ENCODE measurements at regions not wholly inside any gene's neighbourhood (a gene's known extent, or its start where the extent isn't known, plus 50 kb on each side); places are given as distances from the start of the nearest gene placed in this dataset.
"Not testable (repeated sequence)": the region's sequence is repeated elsewhere in the genome, so short reads cannot be mapped to it uniquely, and the experiment has no call there.

DNA sequence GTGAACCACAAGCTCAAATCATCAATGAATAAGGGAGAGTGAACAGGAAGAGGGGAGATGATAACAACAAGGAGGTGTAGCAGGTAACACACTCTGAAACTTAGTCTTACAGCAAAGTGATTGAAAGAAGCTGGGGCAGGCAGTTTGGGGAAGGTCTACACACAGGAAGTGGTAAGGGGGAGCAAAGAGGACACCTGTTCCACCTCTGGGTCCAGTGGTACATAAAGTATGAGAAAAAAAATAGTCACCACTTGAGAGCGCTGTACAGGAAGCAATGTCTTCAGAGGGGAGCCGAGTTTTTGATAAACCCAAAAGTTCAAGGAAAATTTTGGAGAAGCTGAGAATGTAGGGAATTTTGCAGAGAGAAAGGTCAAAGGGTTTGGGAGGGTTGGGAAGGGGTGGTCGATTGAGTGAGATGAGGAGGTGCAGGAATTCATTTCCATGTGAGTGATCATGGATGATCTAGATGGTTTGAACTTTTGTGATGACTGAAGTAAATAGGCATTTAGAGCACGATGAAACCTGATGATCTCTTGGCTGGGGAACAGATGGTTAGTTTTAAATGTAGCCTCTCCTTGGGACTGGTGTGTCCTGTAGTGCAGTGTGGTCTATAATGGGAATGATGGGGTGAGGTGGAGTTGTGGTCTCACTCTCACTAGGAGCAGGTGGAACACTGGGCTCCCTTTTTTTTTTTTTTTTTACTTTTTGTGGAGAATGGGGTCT, 142.0 kb downstream of the RBMX2 start:
- ATAC-seq (no peak), DNase-seq (no peak)
- no peaks in the 10 kb centered on the region for H3K27me3 ChIP-seq
- H3K9me3 ChIP-seq, result no peaks in the 10 kb centered on the region
- TF ChIP-seq, protein P1, sequence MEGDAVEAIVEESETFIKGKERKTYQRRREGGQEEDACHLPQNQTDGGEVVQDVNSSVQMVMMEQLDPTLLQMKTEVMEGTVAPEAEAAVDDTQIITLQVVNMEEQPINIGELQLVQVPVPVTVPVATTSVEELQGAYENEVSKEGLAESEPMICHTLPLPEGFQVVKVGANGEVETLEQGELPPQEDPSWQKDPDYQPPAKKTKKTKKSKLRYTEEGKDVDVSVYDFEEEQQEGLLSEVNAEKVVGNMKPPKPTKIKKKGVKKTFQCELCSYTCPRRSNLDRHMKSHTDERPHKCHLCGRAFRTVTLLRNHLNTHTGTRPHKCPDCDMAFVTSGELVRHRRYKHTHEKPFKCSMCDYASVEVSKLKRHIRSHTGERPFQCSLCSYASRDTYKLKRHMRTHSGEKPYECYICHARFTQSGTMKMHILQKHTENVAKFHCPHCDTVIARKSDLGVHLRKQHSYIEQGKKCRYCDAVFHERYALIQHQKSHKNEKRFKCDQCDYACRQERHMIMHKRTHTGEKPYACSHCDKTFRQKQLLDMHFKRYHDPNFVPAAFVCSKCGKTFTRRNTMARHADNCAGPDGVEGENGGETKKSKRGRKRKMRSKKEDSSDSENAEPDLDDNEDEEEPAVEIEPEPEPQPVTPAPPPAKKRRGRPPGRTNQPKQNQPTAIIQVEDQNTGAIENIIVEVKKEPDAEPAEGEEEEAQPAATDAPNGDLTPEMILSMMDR (IDR thresholded peaks at IDR 0.05), result no peak
- no peaks in the 10 kb centered on the region for H3K36me3 ChIP-seq
- H3K4me3 ChIP-seq, result no peak overlapping the region
- no peaks in the 10 kb centered on the region for H3K4me1 ChIP-seq
- H3K27ac ChIP-seq, result no peak overlapping the region
- intact Hi-C loops (cut with DNase I), result no loop called here

DNA sequence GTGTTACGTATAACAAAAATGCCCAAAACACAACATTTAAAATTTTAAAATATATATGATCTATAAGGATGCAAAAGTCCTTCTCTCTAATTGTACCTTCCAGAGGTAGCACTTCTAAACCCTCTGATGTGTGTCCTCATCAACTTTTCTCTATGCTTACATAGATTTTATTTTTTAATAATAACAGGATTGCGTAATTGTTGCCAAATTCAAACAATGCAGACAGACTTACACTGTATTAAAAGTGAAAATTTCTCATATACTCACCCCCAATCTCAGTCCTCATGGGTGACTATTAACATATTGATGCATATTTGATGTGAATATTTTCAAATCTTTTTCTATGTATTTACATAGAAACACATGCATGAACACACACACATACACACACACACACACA, 144.0 kb downstream of the RBMX2 start:
- no peak overlapping the region for H3K27ac ChIP-seq
- TF ChIP-seq, protein P1 (IDR thresholded peaks at IDR 0.05), result no peak
- H3K36me3 ChIP-seq, result no peaks in the 10 kb centered on the region
- no peak overlapping the region for H3K4me3 ChIP-seq
- no peaks in the 10 kb centered on the region for H3K27me3 ChIP-seq
- no peak for DNase-seq
- H3K9me3 ChIP-seq, result no peaks in the 10 kb centered on the region
- intact Hi-C loops (cut with DNase I), result no loop called here
- no peak for ATAC-seq
- H3K4me1 ChIP-seq, result no peaks in the 10 kb centered on the region

DNA sequence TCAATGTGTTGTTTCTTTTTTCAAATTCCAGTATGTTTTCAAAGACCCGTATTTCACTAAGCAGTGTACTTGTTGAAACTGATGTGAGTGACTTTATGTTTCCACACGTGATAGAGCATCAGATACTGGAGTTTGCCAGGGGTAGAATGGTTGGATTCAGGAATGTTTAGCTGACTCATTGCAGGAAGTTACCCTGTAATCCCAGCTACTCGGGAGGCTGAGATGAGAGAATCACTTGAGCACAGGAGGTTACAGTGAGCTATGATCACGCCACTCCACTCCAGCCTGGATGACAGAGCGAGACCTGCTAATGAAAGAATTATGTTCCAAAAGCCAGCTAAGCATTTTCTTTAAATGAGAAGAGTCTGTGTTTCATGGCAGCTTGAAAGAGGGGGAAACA, 147.6 kb downstream of the RBMX2 start:
- ATAC-seq; H3K4me3 ChIP-seq; DNase-seq; H3K27me3 ChIP-seq; H3K27ac ChIP-seq; H3K36me3 ChIP-seq; H3K9me3 ChIP-seq; intact Hi-C loops (cut with DNase I); H3K4me1 ChIP-seq: not testable (repeated sequence)

GRCh38 chrX:130550351-130550750, 148.6 kb downstream of the RBMX2 start:
- Histone ChIP-seq H3K4me1 (no peaks in the 10 kb centered on the region), H3K4me3 (no peak overlapping the region), H3K27ac (no peak overlapping the region), H3K36me3 (no peaks in the 10 kb centered on the region), H3K9me3 (no peaks in the 10 kb centered on the region), H3K27me3 (no peaks in the 10 kb centered on the region)
- TF ChIP-seq, protein P1 (IDR thresholded peaks at IDR 0.05), result no peak
- DNase-seq (no peak), ATAC-seq (no peak)
- intact Hi-C loops (cut with DNase I), result no loop called here

DNA sequence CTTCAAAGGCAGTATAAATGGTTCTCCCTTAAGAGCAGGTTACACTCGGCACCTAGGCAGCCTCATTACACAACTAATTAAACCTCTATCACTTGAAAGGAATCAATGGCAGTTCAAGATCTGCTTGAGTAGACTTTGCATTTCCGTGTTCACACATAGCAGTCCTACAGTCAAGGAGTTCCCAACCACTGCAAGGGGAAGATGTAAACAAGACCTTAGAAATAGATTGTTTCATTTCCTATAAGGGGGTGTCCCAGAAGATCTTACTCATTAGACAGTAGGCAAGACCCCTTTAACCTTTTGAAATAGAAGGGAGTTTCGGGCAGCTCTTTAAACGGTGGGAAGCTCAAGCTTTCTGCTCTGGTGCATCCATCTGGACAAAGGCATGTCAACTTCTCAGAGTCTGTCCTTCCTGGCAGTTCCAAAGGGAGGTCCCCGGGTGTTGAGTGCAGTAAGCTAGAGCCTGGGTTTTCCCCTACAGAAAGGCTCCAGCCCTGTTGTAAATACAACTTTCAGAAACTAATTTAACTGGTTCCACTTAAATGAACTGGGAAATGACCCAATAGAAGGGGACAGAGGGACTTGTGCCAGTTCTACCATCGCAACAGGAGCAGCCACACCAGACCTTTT, 150.8 kb downstream of the RBMX2 start:
- no peak overlapping the region for H3K4me3 ChIP-seq
- intact Hi-C loops (cut with DNase I), result no loop called here
- H3K4me1 ChIP-seq, result no peaks in the 10 kb centered on the region
- ATAC-seq, result no peak
- H3K27ac ChIP-seq, result no peak overlapping the region
- TF ChIP-seq, protein P1 (IDR thresholded peaks at IDR 0.05), result no peak
- no peaks in the 10 kb centered on the region for H3K27me3 ChIP-seq
- no peaks in the 10 kb centered on the region for H3K36me3 ChIP-seq
- no peak for DNase-seq
- no peaks in the 10 kb centered on the region for H3K9me3 ChIP-seq

DNA sequence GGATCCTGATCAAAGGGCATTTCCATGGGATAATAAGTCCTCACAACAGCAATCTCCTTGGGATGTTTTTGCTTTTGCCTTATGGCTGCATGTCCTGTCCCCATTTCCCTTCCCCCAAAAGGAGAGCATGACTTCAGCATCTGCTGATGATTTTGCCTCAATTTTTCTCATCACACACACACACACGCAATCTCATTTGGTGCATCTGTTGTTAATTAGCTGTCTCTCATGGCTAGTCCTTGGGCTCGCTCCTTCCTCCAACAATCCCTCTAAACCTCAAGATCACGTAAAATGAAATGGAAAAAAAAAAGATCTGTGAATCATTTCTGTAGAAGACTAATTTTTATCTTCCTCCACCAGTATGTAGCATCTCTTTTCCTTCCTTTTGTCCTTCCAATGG, 153.6 kb downstream of the RBMX2 start:
- intact Hi-C loops (cut with DNase I), result no loop called here
- DNase-seq (no peak), ATAC-seq (no peak)
- H3K27me3 ChIP-seq, result no peaks in the 10 kb centered on the region
- TF ChIP-seq, protein P1 (IDR thresholded peaks at IDR 0.05), result no peak
- H3K36me3 ChIP-seq, result no peaks in the 10 kb centered on the region
- no peak overlapping the region for H3K4me3 ChIP-seq
- H3K9me3 ChIP-seq, result no peaks in the 10 kb centered on the region
- no peaks in the 10 kb centered on the region for H3K4me1 ChIP-seq
- H3K27ac ChIP-seq, result no peak overlapping the region

Measured in upper lobe of right lung (tissue), 1 donor.